H9 (cell line): ENCODE measurements at regions not wholly inside any gene's neighbourhood (a gene's known extent, or its start where the extent isn't known, plus 50 kb on each side); places are given as distances from the start of the nearest gene placed in this dataset.

Source experiments
- DNase-seq: peaks from one replicate; pipeline ENCODE4 v3.0.0-alpha.2; 2017
- H2AFZ ChIP-seq: one replicate; pipeline ENCODE4 v1.6.1; 2013; ENCODE audit warnings: mild to moderate bottlenecking, low read length, control low read depth, moderate library complexity
- H2AK5ac ChIP-seq: 2 replicates; pipeline ENCODE4 v1.6.1; 2013; ENCODE audit warnings: low read length, control low read depth, mixed read lengths; ENCODE audit not compliant: insufficient read length
- H2BK120ac ChIP-seq: one replicate; pipeline ENCODE4 v1.6.1; 2013; ENCODE audit warnings: low read depth, mild to moderate bottlenecking, low read length, control low read depth, inconsistent platforms; ENCODE audit not compliant: poor library complexity, severe bottlenecking
- H2BK12ac ChIP-seq: 2 replicates; pipeline ENCODE4 v1.6.1; 2013; ENCODE audit warnings: low read length, control low read depth, mixed read lengths, low read depth; ENCODE audit not compliant: insufficient read length
- H2BK15ac ChIP-seq: 2 replicates; pipeline ENCODE4 v1.6.1; 2013; ENCODE audit warnings: low read depth, low read length, control low read depth
- H2BK20ac ChIP-seq: one replicate; pipeline ENCODE4 v1.6.1; 2013; ENCODE audit warnings: low read depth, mild to moderate bottlenecking, low read length, control low read depth, inconsistent platforms; ENCODE audit not compliant: poor library complexity, severe bottlenecking
- H2BK5ac ChIP-seq: 2 replicates; pipeline ENCODE4 v1.6.1; 2013; ENCODE audit warnings: low read length, control low read depth, mixed read lengths; ENCODE audit not compliant: insufficient read length
- H3K14ac ChIP-seq: 2 replicates; pipeline ENCODE4 v1.6.1; 2013; ENCODE audit warnings: low read length, control low read depth; ENCODE audit not compliant: insufficient read depth
- H3K18ac ChIP-seq: 2 replicates; pipeline ENCODE4 v1.6.1; 2013; ENCODE audit warnings: low read depth, mild to moderate bottlenecking, mixed read lengths, low read length, control low read depth; ENCODE audit not compliant: insufficient read length
- H3K23ac ChIP-seq: 2 replicates; pipeline ENCODE4 v1.6.1; 2013; ENCODE audit warnings: low read length, control low read depth, mixed read lengths, low read depth; ENCODE audit not compliant: insufficient read length
- H3K23me2 ChIP-seq: 2 replicates; pipeline ENCODE4 v1.6.1; 2013; ENCODE audit warnings: low read depth, mild to moderate bottlenecking, mixed read lengths, low read length, control low read depth; ENCODE audit not compliant: insufficient read length, poor library complexity, severe bottlenecking
- H3K27ac ChIP-seq: 2 replicates; pipeline ENCODE4 v1.5.1; 2013; ENCODE audit warnings: low read length, control low read depth, mixed read lengths, low read depth; ENCODE audit not compliant: insufficient read length
- H3K27me3 ChIP-seq: 2 replicates; pipeline ENCODE4 v1.6.1; 2013; ENCODE audit warnings: low read length, control low read depth, inconsistent platforms; ENCODE audit not compliant: insufficient read depth
- H3K4ac ChIP-seq: 2 replicates; pipeline ENCODE4 v1.6.1; 2013; ENCODE audit warnings: low read depth, mild to moderate bottlenecking, control low read depth, inconsistent platforms, low read length, moderate library complexity
- H3K4me1 ChIP-seq: 2 replicates; pipeline ENCODE4 v1.6.1; 2013; ENCODE audit warnings: low read length, control low read depth, inconsistent platforms; ENCODE audit not compliant: insufficient read depth
- H3K4me2 ChIP-seq: 2 replicates; pipeline ENCODE4 v1.6.1; 2013; ENCODE audit warnings: low read length, control low read depth, mixed read lengths; ENCODE audit not compliant: insufficient read length, insufficient read depth
- H3K56ac ChIP-seq: 2 replicates; pipeline ENCODE4 v1.6.1; 2013; ENCODE audit warnings: low read depth, mild to moderate bottlenecking, mixed read lengths, low read length, control low read depth; ENCODE audit not compliant: insufficient read length
- H3K79me1 ChIP-seq: 2 replicates; pipeline ENCODE4 v1.6.1; 2013; ENCODE audit warnings: low read depth, mild to moderate bottlenecking, moderate library complexity, low read length, control low read depth, inconsistent platforms; ENCODE audit not compliant: insufficient read depth, poor library complexity, severe bottlenecking
- H3K79me2 ChIP-seq: 2 replicates; pipeline ENCODE4 v1.6.1; 2013; ENCODE audit warnings: low read length, control low read depth, inconsistent platforms; ENCODE audit not compliant: insufficient read depth
- H3K9ac ChIP-seq: 2 replicates; pipeline ENCODE4 v1.6.1; 2013; ENCODE audit warnings: low read length, control low read depth, mixed read lengths; ENCODE audit not compliant: insufficient read length; ENCODE audit errors: extremely low read depth
- H3K9me3 ChIP-seq: one replicate; pipeline ENCODE4 v1.6.1; 2013; ENCODE audit warnings: low read depth, low read length, inconsistent platforms; ENCODE audit not compliant: control insufficient read depth
- H3T11ph ChIP-seq: one replicate; pipeline ENCODE4 v1.6.1; 2013; ENCODE audit warnings: mild to moderate bottlenecking, low read length, control low read depth, inconsistent platforms
- H4K20me1 ChIP-seq: one replicate; pipeline ENCODE4 v1.6.1; 2013; ENCODE audit not compliant: control insufficient read depth, insufficient read length, insufficient read depth
- H4K5ac ChIP-seq: 2 replicates; pipeline ENCODE4 v1.6.1; 2013; ENCODE audit warnings: low read depth, mild to moderate bottlenecking, mixed read lengths, low read length, control low read depth; ENCODE audit not compliant: insufficient read length
- H4K8ac ChIP-seq: replicated peaks from 2 replicates; pipeline ENCODE4 v1.6.1; 2013; ENCODE audit warnings: low read length, control low read depth, mixed read lengths, low read depth; ENCODE audit not compliant: insufficient read length
- H4K91ac ChIP-seq: 2 replicates; pipeline ENCODE4 v1.6.1; 2013; ENCODE audit warnings: low read depth, mild to moderate bottlenecking, moderate library complexity, mixed read lengths, low read length, control low read depth; ENCODE audit not compliant: insufficient read length
- H3K27ac Mint-ChIP-seq, 3 experiments: 2 replicates in 2 of 3; 3 replicates in 1 of 3; pipeline ENCODE4 v1.8.0; 2020 to 2021; ENCODE audit warnings: mixed read lengths in 3 of 3, mild to moderate bottlenecking in 1 of 3, moderate library complexity in 1 of 3
- H3K27me3 Mint-ChIP-seq: 2 replicates; pipeline ENCODE4 v1.8.0; 2021; ENCODE audit warnings: low read depth, mild to moderate bottlenecking, moderate library complexity, mixed read lengths
- H3K36me3 Mint-ChIP-seq, 3 experiments: 2 replicates in 2 of 3; 3 replicates in 1 of 3; pipeline ENCODE4 v1.8.0; 2020 to 2021; ENCODE audit warnings: low read depth in 3 of 3, mixed read lengths in 3 of 3; ENCODE audit not compliant: insufficient read depth in 1 of 3
- H3K4me1 Mint-ChIP-seq, 2 experiments: 2 replicates each; pipeline ENCODE4 v1.8.0; 2020; ENCODE audit warnings: mixed read lengths in 2 of 2
- H3K4me3 Mint-ChIP-seq, 2 experiments: 2 replicates in 1 of 2; 3 replicates in 1 of 2; pipeline ENCODE4 v1.8.0; 2020 to 2021; ENCODE audit warnings: mild to moderate bottlenecking in 2 of 2, mixed read lengths in 2 of 2, moderate library complexity in 1 of 2
- H3K9me3 Mint-ChIP-seq, 2 experiments: 2 replicates in 1 of 2; 3 replicates in 1 of 2; pipeline ENCODE4 v1.8.0; 2020; ENCODE audit warnings: mild to moderate bottlenecking in 2 of 2, mixed read lengths in 2 of 2, moderate library complexity in 1 of 2
- CTCF ChIP-seq: fragments of 200-600 bp; sonication (generic); conservative IDR thresholded peaks from 3 replicates; pipeline ENCODE4 v1.8.0; 2021; ENCODE audit warnings: antibody characterized with exemption, mild to moderate bottlenecking
- WGBS: extraction: QIAGEN DNeasy Blood & Tissue Kit; methylation state at CpG from one replicate; pipeline ENCODE4 v1.1.7; 2013; ENCODE audit warnings: missing lambda C conversion rate, low lambda C conversion rate, mixed read lengths; ENCODE audit not compliant: insufficient read length; ENCODE audit errors: extremely low coverage; 5-methylcytosine and 5-hydroxymethylcytosine counted together

GRCh38 chr19:46946611-46947238 lies 72.9 kb upstream of the NPAS1 start:
- H3T11ph ChIP-seq = no peak overlapping the region
- no peak overlapping the region for H2BK20ac ChIP-seq
- H3K23ac ChIP-seq = no peak overlapping the region
- WGBS = no CpG with 5 or more reads among the region's 4 CpGs
- no peak overlapping the region for H2BK12ac ChIP-seq
- H3K18ac ChIP-seq = no peak overlapping the region
- Mint-ChIP-seq H3K27me3 (no peaks in the 10 kb centered on the region), H3K27ac (no peak overlapping the region), H3K9me3 (peaks cover 0 to 7% of the 10 kb centered on the region in 2 experiments; a peak in 1 of 5 replicates), H3K4me3 (no peak overlapping the region), H3K36me3 (peaks cover 18 to 35% (median 30%) of the 10 kb centered on the region in 3 experiments; a peak in 6 of 7 replicates), H3K4me1 (peaks cover 11 to 16% of the 10 kb centered on the region in 2 experiments)
- H3K14ac ChIP-seq = no peak overlapping the region
- no peak overlapping the region for H2BK120ac ChIP-seq
- peaks cover 3% of the 10 kb centered on the region for H3K79me1 ChIP-seq
- H3K9me3 ChIP-seq = no peaks in the 10 kb centered on the region
- H4K20me1 ChIP-seq = no peaks in the 10 kb centered on the region
- H3K4ac ChIP-seq = no peak overlapping the region
- H3K27ac ChIP-seq = no peak overlapping the region
- no peak for DNase-seq
- H4K8ac ChIP-seq = no peak overlapping the region
- no peak overlapping the region for H3K56ac ChIP-seq
- no peak overlapping the region for H2BK5ac ChIP-seq
- no peaks in the 10 kb centered on the region for H3K79me2 ChIP-seq
- no peak overlapping the region for H2AK5ac ChIP-seq
- no peak overlapping the region for H2AFZ ChIP-seq
- no peak overlapping the region for H4K91ac ChIP-seq
- no peak overlapping the region for H4K5ac ChIP-seq
- no peak overlapping the region for H3K4me2 ChIP-seq
- no peaks in the 10 kb centered on the region for H3K27me3 ChIP-seq
- no peak overlapping the region for H3K9ac ChIP-seq
- TF ChIP-seq CTCF = no peak
- H3K23me2 ChIP-seq = no peaks in the 10 kb centered on the region
- no peaks in the 10 kb centered on the region; the same call in 1 of the 2 replicates for H3K4me1 ChIP-seq
- no peak overlapping the region for H2BK15ac ChIP-seq
